Stimulated activated CD8-positive, alpha-beta memory T cell treated with anti-CD3 and anti-CD28 coated beads, Interleukin-4, amount 100 ng/mL, for 1 hour (primary cell): ENCODE measurements at regions not wholly inside any gene's neighbourhood (a gene's known extent, or its start where the extent isn't known, plus 50 kb on each side); places are given as distances from the start of the nearest gene placed in this dataset.
"Not testable (repeated sequence)": the region's sequence is repeated elsewhere in the genome, so short reads cannot be mapped to it uniquely, and the experiment has no call there.

Source experiments
- DNase-seq, 2 donors: peaks; one replicate each; pipeline ENCODE4 v3.0.0-alpha.2; 2020; ENCODE audit warnings: low read depth in 2 of 2, low spot score in 1 of 2

DNA sequence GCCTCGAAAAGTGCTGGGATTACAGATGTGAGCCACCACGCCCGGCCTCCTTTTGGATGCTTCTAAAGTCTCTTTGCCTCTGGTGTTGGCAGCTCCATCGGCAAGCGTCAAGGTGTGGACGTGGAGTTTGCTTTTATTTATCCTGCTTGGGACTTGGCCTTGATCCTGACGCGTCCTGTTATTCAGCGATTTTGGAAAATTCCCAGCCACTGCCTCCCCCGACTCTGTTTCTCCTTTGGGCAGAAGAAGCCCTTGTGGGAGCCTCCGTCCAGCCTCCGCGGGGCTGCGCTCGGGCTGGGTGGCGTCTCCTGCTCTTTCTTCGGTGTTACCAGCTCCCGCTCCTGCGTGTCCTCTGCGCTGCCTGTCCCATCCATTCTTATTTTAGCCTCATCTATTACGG is 151.7 kb downstream of the TMEM121 start:
- DNase-seq = not testable (repeated sequence)

DNA sequence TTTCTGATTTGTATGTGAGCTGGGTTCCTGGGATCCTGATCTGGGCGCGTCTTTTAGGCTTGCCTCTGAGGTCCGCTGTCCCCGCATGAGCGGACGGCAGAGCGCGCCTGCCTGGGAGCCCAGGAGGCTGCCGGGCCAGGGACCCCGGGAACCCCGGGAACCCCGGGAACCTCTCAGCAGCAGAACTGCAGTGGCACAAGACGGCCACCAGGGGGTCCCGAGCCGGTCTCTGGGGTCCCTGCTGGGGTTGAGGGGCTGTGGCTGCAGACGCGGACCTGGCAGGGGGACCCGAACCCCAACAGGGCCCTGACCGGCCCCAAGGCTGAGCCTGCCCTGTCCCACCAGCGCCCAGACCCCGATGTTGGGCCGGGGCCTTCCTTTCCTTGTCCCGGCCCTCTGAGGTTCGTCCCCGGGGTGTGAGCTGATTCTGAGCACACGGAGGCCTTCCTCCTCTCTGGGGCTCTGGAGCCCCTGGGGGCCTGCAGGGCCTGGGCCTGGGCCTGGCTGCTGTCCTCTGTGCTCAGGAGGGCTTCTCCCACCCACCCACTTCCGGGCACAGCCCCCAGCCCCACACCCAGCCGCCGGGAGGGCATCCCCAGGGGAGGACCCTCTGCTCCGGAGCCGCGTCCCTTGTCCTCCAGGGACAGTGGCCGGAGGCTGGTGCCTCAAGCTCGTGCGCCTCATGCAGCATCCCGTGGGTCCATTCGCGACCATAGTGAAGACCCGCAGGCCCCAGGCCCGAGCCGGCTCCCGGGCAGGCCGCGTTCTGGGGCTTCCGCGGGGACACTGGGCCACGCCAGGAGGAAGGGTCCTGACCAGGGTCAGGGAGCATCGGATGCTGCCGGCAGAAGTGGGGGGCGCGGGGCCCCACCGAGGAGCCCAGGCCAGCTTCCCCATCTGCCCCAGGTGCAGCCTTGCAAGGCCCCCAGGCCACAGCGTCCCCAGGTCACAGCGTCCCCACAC is 152.9 kb downstream of the TMEM121 start:
- not testable (repeated sequence) for DNase-seq

DNA sequence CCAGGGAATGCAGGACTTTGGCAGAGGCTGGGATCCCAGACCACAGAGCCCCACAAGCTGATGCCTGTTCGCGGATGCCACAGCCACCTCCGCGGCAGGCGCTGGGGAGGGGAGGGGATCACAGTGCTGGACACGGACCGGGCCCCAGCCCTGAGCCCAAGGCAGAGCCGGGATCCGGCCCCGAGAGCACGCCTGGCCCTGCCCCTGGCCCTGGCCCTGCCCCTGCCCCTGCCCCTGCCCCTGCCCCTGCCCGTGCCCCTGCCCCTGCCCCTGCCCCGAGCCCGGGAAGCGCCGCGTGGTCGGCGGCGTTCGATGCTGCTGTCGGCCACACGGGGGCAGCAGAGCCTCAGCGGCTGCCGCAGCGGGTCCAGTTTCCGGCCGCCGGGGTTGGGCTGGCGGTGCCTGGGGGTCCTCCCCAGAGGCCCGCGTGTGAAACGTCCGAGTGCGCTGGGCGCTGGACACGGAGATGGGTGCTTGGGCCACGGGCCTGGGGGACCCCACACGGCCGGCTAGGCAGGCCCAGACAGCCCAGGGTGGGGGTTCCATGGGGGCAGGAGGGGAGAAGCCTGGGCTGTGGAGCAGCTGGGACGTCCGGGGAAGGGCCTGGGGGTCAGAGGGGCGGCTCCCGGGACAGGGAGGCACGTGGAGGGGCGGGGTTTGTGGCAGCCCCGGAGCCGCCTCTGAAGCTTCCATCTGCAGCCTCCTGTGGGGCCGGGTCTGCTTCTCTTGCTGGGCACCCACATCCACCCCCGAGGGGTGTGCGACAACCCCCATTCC is 153.8 kb downstream of the TMEM121 start:
- DNase-seq = not testable (repeated sequence)

DNA sequence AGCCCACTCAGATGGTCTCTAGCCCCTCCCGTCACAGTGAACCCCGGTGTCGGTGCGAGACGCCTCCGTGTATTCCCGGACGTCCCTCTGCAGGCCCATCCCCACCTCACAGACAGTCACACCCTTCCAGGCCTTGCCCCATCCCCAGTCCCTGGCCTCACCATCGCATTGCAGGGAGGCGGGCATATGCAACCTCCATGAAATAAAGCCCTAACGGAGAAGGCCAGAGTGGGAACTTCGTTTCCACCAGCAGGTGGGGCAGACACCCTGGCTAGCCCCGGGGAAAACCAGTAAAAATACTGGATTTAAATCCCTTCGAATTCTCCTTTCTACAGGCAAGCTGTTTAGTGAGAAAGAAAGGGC is 154.3 kb downstream of the TMEM121 start:
- DNase-seq = not testable (repeated sequence)

DNA sequence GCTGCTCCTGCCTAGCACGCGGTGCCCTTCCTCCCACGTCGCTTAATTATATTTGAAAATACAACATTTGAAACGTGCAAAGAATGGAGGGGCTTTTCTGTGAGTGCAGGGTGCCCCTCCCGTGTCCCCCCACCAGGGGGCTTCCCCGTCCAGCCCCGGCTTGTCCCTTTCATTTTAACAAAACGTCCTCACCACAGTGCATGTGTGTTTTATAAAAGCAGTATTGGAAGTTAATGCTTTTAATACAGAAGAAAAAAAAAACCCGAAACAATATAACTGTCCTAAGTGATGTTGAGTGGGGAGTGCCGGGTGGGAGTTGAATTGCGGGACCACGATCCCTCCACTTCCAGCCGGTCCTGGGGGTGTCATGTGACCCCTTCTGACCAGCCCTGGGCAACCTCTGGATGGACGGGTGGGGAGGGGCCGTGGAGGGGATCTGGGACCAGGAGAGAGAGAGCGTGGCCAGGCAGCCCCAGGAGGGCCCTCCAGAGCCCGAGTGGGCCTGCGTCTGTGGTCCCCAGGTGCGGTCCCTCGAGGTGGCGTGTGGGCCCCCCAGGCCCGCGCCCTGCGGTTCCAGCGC is 155.3 kb downstream of the TMEM121 start:
- not testable (repeated sequence) for DNase-seq

DNA sequence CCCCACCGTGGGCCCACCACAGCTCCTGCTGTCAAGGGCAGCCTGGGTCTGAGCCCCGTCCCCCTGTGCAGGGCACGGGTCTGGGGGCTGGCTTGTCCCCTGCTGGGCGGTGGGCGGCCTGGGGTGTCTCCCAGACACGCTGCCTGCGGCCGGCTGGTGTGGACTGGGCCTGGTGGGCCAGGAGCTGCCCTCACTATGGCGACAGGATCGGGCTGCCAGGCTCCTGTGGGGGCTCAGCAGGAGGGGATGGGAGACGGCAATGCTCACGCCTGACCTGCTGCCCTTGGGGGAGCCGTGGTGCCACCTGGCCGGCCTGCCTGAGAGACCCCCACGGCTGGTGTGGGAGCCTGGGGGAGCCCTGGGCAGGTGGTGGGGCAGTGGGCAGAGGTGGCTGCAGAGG is 156.1 kb downstream of the TMEM121 start:
- not testable (repeated sequence) for DNase-seq

DNA sequence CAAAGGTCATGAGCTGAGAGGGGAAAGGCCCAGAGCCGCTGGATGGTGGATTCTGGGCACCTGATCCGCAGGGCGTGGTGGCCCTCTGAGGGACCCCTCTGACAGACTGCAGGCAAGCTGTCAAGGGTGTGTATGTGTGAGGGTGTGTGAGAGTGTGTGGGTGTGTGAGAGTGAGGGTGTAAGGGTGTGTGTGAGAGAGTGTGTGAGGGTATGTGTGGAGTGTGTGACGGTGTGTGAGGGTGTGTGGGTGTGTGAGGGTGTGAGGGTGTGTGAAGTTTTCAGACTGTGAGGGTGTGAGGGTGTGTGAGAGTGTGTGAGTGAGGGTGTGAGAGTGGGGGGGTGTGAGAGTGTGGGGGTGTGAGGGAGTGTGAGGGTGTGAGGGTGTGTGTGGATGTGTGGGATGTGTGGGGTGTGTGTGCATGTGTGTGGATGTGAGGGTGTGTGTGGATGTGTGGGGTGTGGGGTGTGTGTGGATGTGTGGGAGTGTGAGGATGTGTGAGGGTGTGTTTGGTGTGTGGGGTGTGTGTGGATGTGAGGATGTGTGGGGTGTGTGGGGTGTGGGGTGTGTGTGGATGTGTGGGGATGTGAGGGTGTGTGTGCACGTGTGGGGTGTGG is 156.7 kb downstream of the TMEM121 start:
- DNase-seq = no peak

DNA sequence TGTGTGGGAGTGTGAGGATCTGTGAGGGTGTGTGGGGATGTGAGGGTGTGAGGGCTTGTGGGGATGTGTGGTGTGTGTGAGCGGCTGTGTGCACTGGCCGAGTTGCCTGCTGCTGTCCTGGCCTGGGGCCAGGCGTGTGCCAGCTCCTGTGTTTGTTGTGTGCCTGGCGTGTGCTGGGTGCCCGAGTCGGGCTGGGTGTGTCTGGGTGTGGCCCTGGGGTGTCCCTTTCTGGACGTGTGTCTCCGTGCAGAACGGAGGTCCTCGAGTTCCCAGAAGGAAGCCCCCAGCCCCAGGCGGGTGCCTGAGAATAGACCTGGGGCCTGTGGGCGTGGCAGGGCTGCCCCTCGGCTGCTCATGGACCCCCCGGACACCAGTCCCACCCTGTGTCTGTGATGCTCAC is 157.7 kb downstream of the TMEM121 start:
- not testable (repeated sequence) for DNase-seq

DNA sequence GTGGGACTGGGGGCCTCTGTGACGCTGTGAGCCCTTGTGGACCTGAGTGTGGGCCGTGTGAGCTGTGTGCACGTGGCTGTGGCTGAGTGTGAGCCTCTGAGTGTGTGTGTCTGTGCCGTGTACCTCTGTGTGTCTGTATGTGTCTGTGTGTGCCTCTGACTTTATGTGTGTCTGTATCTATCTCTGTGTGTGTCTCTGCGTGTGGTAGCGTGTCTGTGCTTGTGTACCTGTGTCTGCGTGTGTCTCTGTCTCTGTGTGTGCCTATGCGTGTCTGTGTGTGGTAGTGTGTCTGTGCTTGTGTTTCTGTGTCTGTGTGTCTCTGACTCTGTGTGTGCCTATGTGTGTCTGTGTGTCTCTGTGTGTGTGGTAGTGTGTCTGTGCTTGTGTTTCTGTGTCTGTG is 158.2 kb downstream of the TMEM121 start:
- not testable (repeated sequence) for DNase-seq

DNA sequence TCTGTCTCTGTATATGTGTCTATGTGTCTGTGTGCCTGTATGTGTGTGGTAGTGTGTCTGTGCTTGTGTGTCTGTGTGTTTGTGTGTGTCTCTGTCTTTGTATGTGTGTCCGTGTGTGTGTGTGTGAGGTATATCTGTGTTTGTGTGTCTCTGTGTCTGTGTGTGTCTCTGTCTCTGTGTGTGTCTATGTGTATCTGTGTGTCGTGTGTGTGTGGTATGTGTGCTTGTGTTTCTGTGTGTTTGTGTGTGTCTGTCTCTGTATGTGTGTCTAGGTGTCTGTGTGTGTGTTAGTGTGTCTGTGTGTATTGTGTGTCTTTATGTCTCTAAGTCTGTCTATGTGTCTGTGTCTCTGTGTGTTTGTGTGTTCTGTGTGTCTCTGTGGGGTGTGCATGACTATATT is 158.6 kb downstream of the TMEM121 start:
- no peak for DNase-seq

DNA sequence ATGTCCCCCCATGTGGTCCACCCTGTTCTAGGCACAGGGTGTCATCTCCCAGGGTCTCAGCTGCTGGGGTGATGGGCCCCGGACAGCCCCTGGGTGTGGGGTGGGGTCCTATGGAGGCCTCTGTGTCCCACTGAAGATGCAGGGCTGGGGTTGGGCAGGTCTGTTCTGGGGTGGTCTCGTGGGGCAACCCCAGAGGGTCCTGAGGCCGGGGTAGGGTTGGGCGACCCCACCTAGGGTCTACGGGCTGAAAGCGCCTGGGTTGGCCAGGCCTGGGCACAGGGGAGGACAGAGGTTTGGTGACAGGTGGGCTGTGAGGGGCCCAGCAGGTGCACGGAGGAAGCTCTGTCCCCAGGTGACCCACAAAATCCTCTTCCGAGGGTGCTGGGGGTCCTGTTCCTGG is 159.2 kb downstream of the TMEM121 start:
- DNase-seq = not testable (repeated sequence)

DNA sequence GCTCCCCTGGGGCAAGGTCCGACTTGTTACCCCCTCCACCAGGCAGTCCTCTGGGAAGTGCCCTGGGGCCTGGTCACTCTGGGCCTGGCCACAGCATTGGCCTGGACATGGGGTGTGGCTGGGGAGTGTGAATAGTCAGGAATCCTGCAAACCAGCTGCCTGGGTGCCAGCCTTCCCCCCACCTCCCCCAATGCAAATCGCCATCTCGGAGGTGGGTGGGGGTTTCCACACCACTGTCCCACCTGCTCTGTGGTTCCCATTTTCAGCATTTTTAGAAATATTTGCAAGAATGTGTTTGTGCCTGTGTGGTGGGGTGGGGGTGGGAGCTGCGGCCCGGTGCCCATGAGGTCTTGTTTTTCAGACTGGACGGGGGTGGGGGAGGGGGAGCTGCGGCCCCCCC is 159.7 kb downstream of the TMEM121 start:
- DNase-seq = not testable (repeated sequence)

DNA sequence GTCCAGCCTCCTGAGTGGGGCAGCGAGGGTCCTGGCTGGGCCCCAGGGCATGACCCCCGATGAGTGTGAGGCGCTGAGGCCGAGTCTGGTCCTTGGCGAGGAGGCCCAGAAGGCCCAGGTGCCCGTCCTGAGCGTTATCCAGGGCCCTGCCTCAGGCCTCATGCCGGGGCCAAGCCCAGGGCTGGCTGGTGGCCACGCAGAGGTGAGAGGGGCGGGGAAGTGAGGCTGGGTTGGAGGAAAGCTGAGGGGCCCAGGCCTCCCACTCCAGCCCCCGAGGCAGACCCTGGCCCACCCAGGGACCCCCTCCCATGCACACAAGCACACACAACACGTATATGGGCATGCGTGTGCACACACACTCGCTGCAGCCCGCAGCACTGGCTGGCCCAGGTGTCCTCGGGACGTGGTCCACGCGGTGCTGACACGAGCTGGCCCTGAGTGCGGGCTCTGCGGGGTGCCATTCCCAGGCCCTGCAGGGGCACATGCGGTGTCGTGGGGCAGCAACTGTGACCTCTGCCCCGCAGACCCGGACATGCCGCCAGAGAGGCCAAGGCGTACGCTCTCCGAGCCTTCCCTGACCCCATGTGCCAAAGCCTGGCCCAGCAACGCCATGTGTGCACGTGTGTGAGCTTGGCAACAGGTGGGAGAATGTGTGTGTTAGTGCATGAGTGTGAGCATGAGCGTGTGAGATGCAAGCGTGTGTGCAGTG is 160.2 kb downstream of the TMEM121 start:
- DNase-seq = not testable (repeated sequence)

DNA sequence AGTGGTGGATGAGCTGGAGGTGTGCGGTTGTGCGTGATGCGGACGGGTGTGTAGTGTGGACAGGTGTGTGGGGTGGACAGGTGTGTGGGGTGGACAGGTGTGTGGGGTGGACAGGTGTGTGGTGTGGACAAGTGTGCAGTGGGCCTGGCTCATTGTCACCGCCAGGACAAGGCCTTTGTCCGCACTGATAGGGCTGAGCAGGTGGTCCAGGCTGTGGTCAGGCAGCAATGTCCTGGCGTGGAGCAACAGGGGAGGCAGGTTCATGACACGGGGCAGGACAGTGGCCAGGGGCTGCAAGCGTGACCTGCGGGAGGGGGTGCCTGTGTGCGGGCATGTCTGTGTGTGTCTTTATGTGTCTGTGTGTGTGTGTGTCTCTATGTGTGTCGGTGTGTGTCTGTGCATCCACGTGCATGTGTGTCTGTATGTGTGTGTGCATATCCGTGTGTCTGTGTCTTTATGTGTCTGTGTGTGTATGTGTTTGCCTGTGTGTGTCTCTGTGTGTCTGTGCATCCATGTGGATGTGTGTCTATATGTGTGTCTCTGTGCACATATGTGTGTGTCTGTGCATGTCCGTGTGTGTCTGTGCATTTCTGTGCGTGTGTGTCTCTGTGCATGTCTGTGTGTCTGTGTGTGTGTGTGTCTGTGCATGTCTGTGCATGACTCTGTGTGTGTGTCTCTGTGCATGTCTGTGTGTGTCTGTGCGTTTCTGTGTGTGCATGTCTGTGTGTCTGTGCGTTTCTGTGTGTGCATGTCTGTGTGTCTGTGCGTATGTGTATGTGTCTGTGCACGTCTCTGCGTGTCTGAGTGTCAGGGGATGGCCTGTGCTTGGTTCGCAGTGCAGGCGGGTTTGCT is 161.0 kb downstream of the TMEM121 start:
- not testable (repeated sequence) for DNase-seq

DNA sequence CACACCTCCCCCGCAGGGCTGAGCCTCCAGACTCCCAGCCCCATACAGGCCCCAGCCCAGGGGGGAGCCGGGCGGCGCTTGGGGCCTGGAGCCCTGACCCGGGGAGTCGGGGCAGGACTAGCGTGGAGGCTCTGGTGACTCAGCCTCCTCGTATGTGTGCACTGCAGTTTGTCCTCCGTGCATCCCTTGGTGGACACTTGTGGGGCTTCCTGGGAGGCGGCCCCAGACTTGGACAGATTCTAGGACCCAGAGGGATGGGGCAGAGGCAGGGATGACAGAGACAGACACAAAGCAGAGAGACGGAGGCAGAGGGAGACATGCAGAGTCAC is 161.6 kb downstream of the TMEM121 start:
- not testable (repeated sequence) for DNase-seq

DNA sequence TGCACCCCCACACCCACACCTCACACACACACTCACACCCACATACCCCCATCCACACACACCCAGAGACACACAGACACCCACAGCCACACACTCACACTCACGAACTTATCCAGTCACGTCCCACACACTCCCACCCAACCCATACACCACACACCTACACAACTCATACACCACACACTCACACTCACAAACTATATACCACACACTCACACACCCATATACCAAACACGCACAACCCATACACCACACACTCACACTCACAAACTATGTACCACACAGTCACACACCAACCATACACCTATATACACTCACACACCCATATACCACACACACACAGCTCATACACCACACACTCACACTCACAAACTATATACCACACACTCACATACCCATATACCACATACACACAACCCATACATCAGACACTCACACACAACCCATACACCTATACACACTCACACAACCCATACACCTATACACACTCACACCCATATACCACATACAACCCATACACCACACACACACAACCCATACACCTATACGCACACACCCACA is 162.4 kb downstream of the TMEM121 start:
- DNase-seq = not testable (repeated sequence)

DNA sequence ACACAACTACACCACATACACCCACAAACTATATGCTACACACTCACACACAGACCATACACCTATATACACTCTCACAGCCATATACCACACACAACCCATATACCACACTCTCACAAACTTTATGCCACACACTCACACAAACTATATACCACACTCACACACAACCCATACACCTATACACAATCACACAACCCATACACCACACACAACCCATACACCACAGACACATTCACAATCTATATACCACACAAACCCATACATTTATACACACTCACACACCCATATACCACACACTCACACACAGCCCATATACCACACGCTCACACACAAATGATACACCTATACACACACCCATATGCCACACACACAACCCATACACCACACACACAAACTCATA is 163.3 kb downstream of the TMEM121 start:
- no peak for DNase-seq

DNA sequence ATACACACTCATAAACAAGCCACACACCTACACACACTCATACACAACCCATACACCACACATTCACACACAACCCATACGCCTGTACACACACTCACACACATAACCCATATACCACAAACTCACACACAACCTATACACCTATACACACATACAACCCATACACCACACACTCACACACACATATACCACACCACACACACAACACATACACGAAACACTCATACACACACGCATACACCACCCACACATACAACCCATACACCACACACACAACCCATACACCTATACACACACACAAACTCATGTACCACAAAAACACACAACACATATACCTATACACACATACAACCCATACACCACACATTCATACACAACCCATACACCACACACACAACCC is 164.3 kb downstream of the TMEM121 start:
- DNase-seq = no peak

DNA sequence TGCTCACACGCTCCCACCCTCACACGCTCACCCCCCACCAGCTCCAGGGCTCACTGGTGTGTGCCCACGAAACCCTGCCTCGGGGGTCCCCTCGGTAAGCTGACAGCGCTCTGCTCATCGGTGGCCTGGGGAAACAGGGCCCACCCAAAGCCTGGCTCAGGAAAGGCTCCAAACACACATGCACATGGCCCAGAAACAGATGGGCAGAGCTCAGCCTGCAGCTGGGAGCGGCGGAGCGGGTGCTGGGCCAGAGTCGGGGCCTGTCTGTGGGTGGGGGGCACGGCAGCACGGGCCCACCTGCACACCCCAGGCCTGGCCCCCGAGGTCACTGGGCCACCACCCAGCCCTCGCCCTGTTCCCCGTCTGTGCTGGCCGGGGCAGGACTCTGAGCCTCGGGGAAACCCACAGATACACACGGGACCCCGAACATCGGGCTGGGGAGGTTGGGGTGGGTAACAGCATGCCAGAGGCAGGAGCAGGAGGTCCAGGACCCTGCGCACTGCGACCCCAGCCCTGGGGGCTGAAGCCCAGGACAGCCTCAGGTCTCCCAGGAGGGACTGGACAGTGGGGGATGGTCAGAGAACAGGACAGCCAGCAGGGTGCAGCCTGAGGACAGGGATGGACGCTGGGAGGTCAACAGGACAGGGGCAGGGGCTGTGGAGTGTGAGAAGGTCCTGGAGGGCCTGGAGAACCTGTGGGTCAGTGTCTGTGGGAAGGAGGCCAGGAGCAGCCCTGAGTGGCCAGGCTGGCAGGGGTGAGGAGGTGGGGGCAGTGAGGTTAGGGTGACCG is 165.1 kb downstream of the TMEM121 start:
- not testable (repeated sequence) for DNase-seq
